H1 (cell line): ENCODE measurements at regions not wholly inside any gene's neighbourhood (a gene's known extent, or its start where the extent isn't known, plus 50 kb on each side); places are given as distances from the start of the nearest gene placed in this dataset.

Source experiments
- CTCF ChIA-PET: fragments of 300-600 bp; sonication (Branson Sonifier 250); formaldehyde crosslinking; loops from one replicate; lab custom pipeline; 2021; ENCODE audit not compliant: partially characterized antibody; lab: Charles Lee
- POLR2A ChIA-PET: fragments of 300-600 bp; sonication (Branson Sonifier 250); formaldehyde crosslinking; loops from one replicate; lab custom pipeline; 2021; ENCODE audit warnings: inconsistent platforms; ENCODE audit not compliant: partially characterized antibody; lab: Charles Lee
- DNase-seq, 2 experiments: peaks; one replicate each; pipeline versions ENCODE4 v3.0.0 to v3.0.0-alpha.2; 2010 to 2022; ENCODE audit warnings: low spot score in 2 of 2, low read depth in 1 of 2, mixed read lengths in 1 of 2
- FAIRE-seq: peaks from 2 replicates; lab custom pipeline; 2011; peaks lifted over from hg19 to GRCh38; lab: Jason Lieb, UNC
- H2AFZ ChIP-seq: 2 replicates; pipeline ENCODE4 v1.8.1; 2012; ENCODE audit warnings: low read length, inconsistent platforms
- H2AK5ac ChIP-seq: 2 replicates; pipeline ENCODE4 v1.6.1; 2013; ENCODE audit warnings: low read depth, low read length
- H2BK120ac ChIP-seq: replicated peaks from 2 replicates; pipeline ENCODE3; 2013; ENCODE audit warnings: low read depth, low read length, inconsistent platforms
- H2BK12ac ChIP-seq: 2 replicates; pipeline ENCODE4 v1.6.1; 2013; ENCODE audit warnings: low read depth, low read length
- H2BK15ac ChIP-seq: 2 replicates; pipeline ENCODE4 v1.6.1; 2013; ENCODE audit warnings: low read length
- H2BK20ac ChIP-seq: 2 replicates; pipeline ENCODE4 v1.6.1; 2013; ENCODE audit warnings: low read length
- H2BK5ac ChIP-seq: 2 replicates; pipeline ENCODE4 v1.6.1; 2013; ENCODE audit warnings: low read depth, low read length
- H3K14ac ChIP-seq: 2 replicates; pipeline ENCODE4 v1.6.1; 2013; ENCODE audit warnings: inconsistent platforms; ENCODE audit not compliant: insufficient read length
- H3K18ac ChIP-seq: 2 replicates; pipeline ENCODE4 v1.6.1; 2013; ENCODE audit warnings: low read length; ENCODE audit errors: extremely low read depth
- H3K23ac ChIP-seq: 2 replicates; pipeline ENCODE4 v1.6.1; 2013; ENCODE audit warnings: inconsistent platforms; ENCODE audit not compliant: insufficient read length
- H3K23me2 ChIP-seq: 2 replicates; pipeline ENCODE4 v1.6.1; 2013; ENCODE audit warnings: low read depth, low read length
- H3K27ac ChIP-seq: 2 replicates; pipeline ENCODE4 v1.6.1; 2011; ENCODE audit warnings: low read depth, low read length, inconsistent platforms
- H3K27me3 ChIP-seq, 4 experiments: replicated peaks in 1 of 4; 1 replicate in 1 of 4; 2 replicates in 3 of 4; pipeline versions ENCODE4 v1.6.1 to v1.8.1; 2011 to 2013; ENCODE audit warnings: low read length in 3 of 4, mild to moderate bottlenecking in 3 of 4, inconsistent platforms in 2 of 4, mixed read lengths in 2 of 4, moderate library complexity in 1 of 4; ENCODE audit not compliant: control insufficient read depth in 3 of 4, insufficient read depth in 3 of 4; ENCODE audit errors: extremely low read depth in 1 of 4
- H3K36me3 ChIP-seq, 4 experiments: 2 replicates each; pipeline versions ENCODE4 v1.6.1 to v1.8.1; 2011 to 2013; ENCODE audit warnings: mild to moderate bottlenecking in 4 of 4, low read length in 3 of 4, moderate library complexity in 2 of 4, control low read depth in 1 of 4, inconsistent platforms in 1 of 4; ENCODE audit not compliant: insufficient read depth in 4 of 4, control insufficient read depth in 2 of 4
- H3K4ac ChIP-seq: replicated peaks from 2 replicates; pipeline ENCODE3; 2013; ENCODE audit warnings: low read length, low read depth, mixed read lengths, inconsistent platforms; ENCODE audit not compliant: insufficient read length
- H3K4me1 ChIP-seq, 4 experiments: replicated peaks in 1 of 4; 1 replicate in 1 of 4; 2 replicates in 3 of 4; pipeline versions ENCODE4 v1.6.1 to v1.8.1; 2011 to 2013; ENCODE audit warnings: low read length in 3 of 4, inconsistent platforms in 2 of 4, mixed read lengths in 1 of 4; ENCODE audit not compliant: insufficient read depth in 4 of 4, control insufficient read depth in 3 of 4
- H3K4me2 ChIP-seq, 2 experiments: 2 replicates each; pipeline versions ENCODE4 v1.6.1 to v1.8.1; 2011 to 2013; ENCODE audit warnings: low read depth in 2 of 2, low read length in 2 of 2, control low read depth in 1 of 2, inconsistent platforms in 1 of 2, mild to moderate bottlenecking in 1 of 2; ENCODE audit not compliant: insufficient read depth in 1 of 2
- H3K4me3 ChIP-seq, 4 experiments: fragments of 200-600, 300-600 bp in 1 of 4; sonication (generic), shearing (Covaris generic), sonication (Bioruptor Twin) in 1 of 4; 2 replicates each; pipeline versions ENCODE4 v1.5.1 to v1.8.1; 2011 to 2016; ENCODE audit warnings: low read length in 4 of 4, low read depth in 3 of 4, control low read depth in 2 of 4, inconsistent platforms in 2 of 4, mild to moderate bottlenecking in 2 of 4, mixed read lengths in 1 of 4, moderate library complexity in 1 of 4; ENCODE audit not compliant: insufficient read depth in 2 of 4; ENCODE audit errors: extremely low read depth in 1 of 4
- H3K56ac ChIP-seq: replicated peaks from 2 replicates; pipeline ENCODE3; 2013; ENCODE audit warnings: low read depth, mild to moderate bottlenecking, mixed read lengths, low read length, inconsistent platforms; ENCODE audit not compliant: insufficient read length
- H3K79me1 ChIP-seq: 2 replicates; pipeline ENCODE4 v1.6.1; 2013; ENCODE audit warnings: low read depth, low read length, control low read depth
- H3K79me2 ChIP-seq, 2 experiments: 2 replicates each; pipeline versions ENCODE4 v1.6.1 to v1.8.1; 2012 to 2013; ENCODE audit warnings: low read length in 2 of 2, mild to moderate bottlenecking in 2 of 2, inconsistent platforms in 1 of 2; ENCODE audit not compliant: insufficient read depth in 2 of 2, control insufficient read depth in 1 of 2
- H3K9ac ChIP-seq, 4 experiments: replicated peaks in 1 of 4; 1 replicate in 1 of 4; 2 replicates in 3 of 4; pipeline versions ENCODE4 v1.6.1 to v1.8.1; 2011 to 2013; ENCODE audit warnings: low read depth in 3 of 4, low read length in 3 of 4, control low read depth in 2 of 4, mild to moderate bottlenecking in 2 of 4, moderate library complexity in 2 of 4, inconsistent platforms in 1 of 4; ENCODE audit errors: extremely low read depth in 1 of 4
- H3K9me3 ChIP-seq, 2 experiments: 2 replicates each; pipeline versions ENCODE4 v1.6.1 to v1.8.1; 2012 to 2013; ENCODE audit warnings: mild to moderate bottlenecking in 2 of 2, moderate library complexity in 2 of 2, control low read depth in 1 of 2, inconsistent platforms in 1 of 2, low read depth in 1 of 2, low read length in 1 of 2, mixed read lengths in 1 of 2; ENCODE audit not compliant: insufficient read depth in 2 of 2
- H4K20me1 ChIP-seq, 2 experiments: replicated peaks in 1 of 2; 2 replicates each; pipeline versions ENCODE3 to v1.8.1; 2011 to 2013; ENCODE audit warnings: inconsistent platforms in 2 of 2, low read length in 2 of 2, mild to moderate bottlenecking in 1 of 2; ENCODE audit not compliant: insufficient read depth in 2 of 2, control insufficient read depth in 1 of 2
- H4K5ac ChIP-seq: 2 replicates; pipeline ENCODE4 v1.6.1; 2013; ENCODE audit warnings: low read length, low read depth, mixed read lengths, inconsistent platforms; ENCODE audit not compliant: insufficient read length
- H4K8ac ChIP-seq: 2 replicates; pipeline ENCODE4 v1.8.0; 2013; ENCODE audit warnings: mild to moderate bottlenecking, moderate library complexity, low read length, inconsistent platforms; ENCODE audit not compliant: insufficient read depth; ENCODE audit errors: extremely low read depth
- H4K91ac ChIP-seq: replicated peaks from 2 replicates; pipeline ENCODE3; 2013; ENCODE audit warnings: low read length, mixed read lengths, inconsistent platforms; ENCODE audit not compliant: insufficient read length
- EZH2 ChIP-seq: fragments of 200-600 bp; sonication (generic); IDR thresholded peaks from 2 replicates; pipeline ENCODE4 v1.7.1; 2012; ENCODE audit warnings: low read depth, mild to moderate bottlenecking, moderate library complexity, low read length, inconsistent platforms; ENCODE audit not compliant: severe bottlenecking
- SIX5 ChIP-seq: IDR thresholded peaks from 2 replicates; pipeline ENCODE4 v1.6.1; 2011; ENCODE audit warnings: mild to moderate bottlenecking, low read depth, low read length
- WGBS, 2 experiments: shearing (Covaris generic) in 1 of 2; methylation state at CpG; one replicate each; pipeline versions ENCODE4 v1.1.6 to v1.1.7; 2013 to 2015; ENCODE audit warnings: low lambda C conversion rate in 2 of 2, mixed read lengths in 2 of 2, inconsistent platforms in 1 of 2, low coverage in 1 of 2, missing lambda C conversion rate in 1 of 2; ENCODE audit not compliant: insufficient replicate concordance in 2 of 2, insufficient coverage in 1 of 2, insufficient read length in 1 of 2; ENCODE audit errors: extremely low coverage in 1 of 2, missing lambda C conversion rate in 1 of 2; 5-methylcytosine and 5-hydroxymethylcytosine counted together

DNA sequence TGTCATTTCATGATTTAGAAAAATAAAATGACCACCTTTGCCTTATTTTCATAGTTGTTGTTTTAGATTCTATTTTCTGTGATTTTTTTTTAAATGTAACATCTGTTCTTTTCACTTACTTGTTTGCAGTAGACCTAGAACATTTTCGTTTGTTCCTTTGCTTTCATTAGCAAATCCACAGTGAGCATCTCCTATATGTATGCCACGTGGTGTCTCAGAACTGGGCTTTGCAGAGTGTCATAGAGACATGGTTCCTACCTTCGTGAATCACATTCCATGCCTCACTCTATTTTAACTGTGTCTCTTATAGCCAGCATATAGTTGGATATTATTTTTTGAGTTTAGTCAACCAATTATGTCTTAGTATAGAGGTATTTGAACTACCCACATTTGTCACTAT lies 118.2 kb downstream of the KLF13 start:
- no peak overlapping the region for H3K9ac ChIP-seq

More for the DNA sequence above, 118.2 kb downstream of the KLF13 start:
- Histone ChIP-seq H3K23me2 (peaks cover 3% of the 10 kb centered on the region; the same call in 1 of the 2 replicates), H3K27me3 (peaks cover 0 to 13% (median 10%) of the 10 kb centered on the region in 4 experiments; a peak in 5 of 7 replicates), H3K14ac (no peak overlapping the region), H4K5ac (no peak overlapping the region), H4K20me1 (peaks cover 0 to 3% of the 10 kb centered on the region in 2 experiments), H3K4me1 (no peaks in the 10 kb centered on the region; a peak in 2 of 7 replicates), H3K4me3 (no peak overlapping the region), H3K23ac (no peak overlapping the region), H3K36me3 (no peaks in the 10 kb centered on the region), H2BK20ac (no peak overlapping the region), H3K79me1 (no peaks in the 10 kb centered on the region), H3K9me3 (no peaks in the 10 kb centered on the region), H2BK120ac (no peak overlapping the region), H3K4me2 (no peak overlapping the region), H3K56ac (no peak overlapping the region), H3K79me2 (no peaks in the 10 kb centered on the region), H2BK12ac (no peak overlapping the region), H2AK5ac (no peak overlapping the region), H3K18ac (no peak overlapping the region), H2BK5ac (no peak overlapping the region), H4K8ac (no peak overlapping the region), H3K27ac (no peak overlapping the region), H4K91ac (no peak overlapping the region), H2BK15ac (no peak overlapping the region), H2AFZ (no peak overlapping the region), H3K4ac (no peak overlapping the region)
- FAIRE-seq (no peak), DNase-seq (no peak)
- ChIA-PET CTCF (interaction anchor here (1.1 to 15.1 kb wide), 3 partner anchors 33 to 44 kb away, joined by 3 to 199 read pairs (median 6); no protein-coding TSS in a partner anchor), POLR2A (no interaction called here)
- TF ChIP-seq SIX5 (no peak), EZH2 (no peak)
- WGBS, 2 experiments = 80% methylated on average over 3 of the region's 3 CpGs; no CpG with 5 or more reads in 1 of the 2 experiments
